Limb (tissue), 2 donors: ENCODE measurements at regions not wholly inside any gene's neighbourhood (a gene's known extent, or its start where the extent isn't known, plus 50 kb on each side); places are given as distances from the start of the nearest gene placed in this dataset.
"Not testable (repeated sequence)": the region's sequence is repeated elsewhere in the genome, so short reads cannot be mapped to it uniquely, and the experiment has no call there.

Experiments used
- DNase-seq, 2 donors: peaks; one replicate each; pipeline ENCODE4 v3.0.0-alpha.2; 2016; ENCODE audit errors: extremely low spot score in 2 of 2

DNA sequence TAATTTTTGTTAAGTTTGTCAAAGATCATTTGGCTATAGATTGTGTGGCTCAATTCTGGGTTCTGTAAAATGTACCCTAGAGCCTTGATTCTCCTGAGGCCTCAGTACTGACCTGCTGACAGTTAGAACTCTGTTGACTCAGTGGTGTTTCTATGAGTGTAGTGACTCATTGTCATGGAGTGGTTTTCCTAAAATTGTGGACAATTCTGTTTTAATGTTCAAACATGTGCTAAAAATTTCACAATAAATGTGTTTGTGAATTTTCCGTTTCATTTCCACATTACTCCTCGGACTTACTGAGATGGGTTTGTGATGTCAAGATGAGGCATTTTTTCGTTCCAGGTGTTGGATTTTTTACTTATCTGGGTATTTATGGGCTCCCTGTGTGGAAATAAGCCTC, 695.9 kb downstream of the TMEM121 start:
- DNase-seq, result no peak

DNA sequence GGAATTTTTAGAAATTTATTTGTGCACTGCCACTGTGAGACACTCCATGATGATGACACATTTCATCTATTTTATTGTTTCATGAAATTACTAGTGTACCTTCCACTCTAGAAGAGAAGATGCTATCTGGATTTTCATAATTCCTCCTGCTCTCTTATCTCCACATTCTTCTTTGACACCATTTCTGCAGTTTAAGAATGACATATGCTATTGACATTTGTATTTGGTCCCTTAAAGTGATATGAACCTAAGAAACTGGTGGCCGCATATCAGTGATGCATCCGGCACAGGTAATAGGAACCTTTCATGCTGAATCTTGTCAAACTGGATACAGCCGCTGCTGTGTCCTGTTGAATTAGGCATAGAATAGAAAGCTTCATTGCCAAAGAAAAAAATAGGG, 696.3 kb downstream of the TMEM121 start:
- DNase-seq, result no peak

DNA sequence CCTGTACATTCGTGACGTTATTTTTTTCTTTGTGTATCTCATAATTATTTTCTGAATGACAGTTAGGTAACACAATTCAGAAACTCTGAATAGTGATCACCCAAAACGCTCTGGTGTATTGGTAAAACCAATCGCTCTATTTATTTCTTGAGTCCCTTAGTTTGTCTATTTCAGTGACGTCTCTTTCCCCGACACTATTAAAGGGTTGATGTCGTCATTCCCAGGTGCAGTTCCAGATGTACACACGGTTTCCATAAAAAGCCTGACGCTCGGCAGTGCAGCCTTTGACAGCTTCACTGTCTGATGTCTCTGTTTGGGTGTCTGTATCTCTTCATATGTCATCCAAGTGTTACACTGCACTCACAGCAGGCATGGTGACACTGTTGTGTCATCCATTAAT, 701.4 kb downstream of the TMEM121 start:
- DNase-seq, result no peak

DNA sequence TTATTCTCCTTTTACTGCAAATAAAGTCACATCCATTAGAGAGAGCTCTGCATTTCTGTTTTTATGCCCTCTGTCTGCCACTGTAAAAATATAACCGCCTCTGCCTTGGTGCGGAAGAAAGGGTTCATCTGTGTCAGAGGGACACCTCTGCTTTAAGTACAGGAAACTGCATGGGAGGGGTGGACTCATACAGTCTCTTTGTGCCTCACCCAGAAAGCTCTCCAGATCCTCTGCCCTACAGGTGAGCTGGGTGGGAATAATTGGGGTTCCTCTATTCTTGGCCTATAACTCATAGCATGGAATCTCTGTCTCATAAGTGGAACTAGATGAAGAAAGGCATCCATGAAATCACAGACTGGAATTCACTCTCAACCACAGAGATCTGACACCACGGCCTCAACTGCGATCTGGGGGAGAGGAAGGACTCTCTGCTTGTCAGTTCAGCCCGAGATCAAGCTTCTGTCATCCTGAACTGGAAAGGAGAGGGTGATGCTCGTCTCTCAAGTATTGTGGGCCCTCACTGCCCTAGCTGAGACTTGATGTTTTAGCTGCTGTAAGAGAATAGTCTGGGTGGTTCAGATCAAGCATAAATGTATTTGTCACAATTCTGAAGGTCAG, 702.3 kb downstream of the TMEM121 start:
- no peak for DNase-seq

DNA sequence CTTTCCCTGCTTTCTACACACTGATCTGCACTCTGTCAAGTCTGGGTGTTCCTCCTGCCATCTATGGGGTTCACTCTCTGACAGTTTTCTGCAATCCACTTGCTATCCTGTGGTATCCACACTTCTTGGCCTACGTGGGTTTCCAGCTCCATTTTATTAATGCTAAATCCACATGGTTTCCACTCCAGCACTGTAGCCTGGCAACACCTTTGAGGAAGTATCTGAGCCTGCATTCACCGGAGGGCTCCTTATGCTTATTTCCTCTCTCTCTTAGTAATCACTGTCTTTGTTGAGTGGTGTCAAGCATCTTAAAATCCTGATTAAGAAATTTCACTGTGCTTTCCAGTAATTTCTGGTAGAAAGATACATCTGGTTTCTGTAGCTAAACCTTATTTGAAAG, 703.7 kb downstream of the TMEM121 start:
- DNase-seq, result no peak

DNA sequence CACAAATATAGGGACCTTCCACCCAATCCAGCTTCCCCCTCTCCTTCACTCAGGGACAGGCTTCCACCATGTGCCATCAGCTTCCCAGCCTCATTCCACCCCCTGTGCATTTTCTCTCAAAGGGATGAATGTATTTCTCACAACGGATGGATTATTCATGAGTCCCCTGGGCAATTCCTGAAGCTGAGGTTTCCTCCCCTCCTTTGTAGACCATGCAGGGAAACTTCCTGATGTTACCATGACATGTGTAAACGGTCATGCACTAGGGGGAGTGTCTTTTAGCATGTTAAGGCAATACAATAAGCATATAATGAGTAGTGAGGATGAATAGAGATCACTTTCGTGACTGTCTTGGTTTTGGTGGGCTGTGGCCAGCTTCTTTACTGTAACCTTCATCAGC, 706.8 kb downstream of the TMEM121 start:
- DNase-seq, result not testable (repeated sequence)

DNA sequence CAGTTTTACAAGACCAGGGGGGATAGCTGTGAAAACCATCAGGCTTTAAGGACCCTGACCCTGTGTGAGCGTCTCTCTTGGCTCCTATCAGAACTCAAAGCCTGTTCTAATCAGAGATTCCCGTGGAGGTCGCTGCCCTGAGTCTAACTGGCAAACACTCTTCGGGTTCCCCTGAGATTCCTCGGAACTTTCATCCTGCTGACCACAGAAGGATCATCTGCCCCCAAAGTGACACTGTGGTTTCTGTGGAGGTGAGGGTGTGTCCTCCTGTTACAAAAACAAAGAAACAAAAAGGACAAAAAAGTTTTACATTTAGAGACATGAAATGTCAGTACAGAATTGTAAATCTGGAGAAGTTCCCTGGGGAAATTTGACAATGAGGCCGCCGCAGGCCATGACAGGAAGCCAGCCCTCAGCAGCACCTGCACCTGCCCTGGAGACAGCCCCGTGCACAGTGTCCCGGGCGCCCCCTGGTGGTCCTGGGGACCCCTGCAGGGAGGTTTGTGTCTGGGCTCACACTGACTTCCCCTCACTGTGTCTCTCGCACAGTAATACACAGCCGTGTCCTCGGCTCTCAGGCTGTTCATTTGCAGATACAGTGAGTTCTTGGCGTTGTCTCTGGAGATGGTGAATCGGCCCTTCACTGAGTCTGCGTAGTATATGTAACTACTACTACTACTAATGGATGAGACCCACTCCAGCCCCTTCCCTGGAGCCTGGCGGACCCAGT, 708.3 kb downstream of the TMEM121 start:
- not testable (repeated sequence) for DNase-seq

DNA sequence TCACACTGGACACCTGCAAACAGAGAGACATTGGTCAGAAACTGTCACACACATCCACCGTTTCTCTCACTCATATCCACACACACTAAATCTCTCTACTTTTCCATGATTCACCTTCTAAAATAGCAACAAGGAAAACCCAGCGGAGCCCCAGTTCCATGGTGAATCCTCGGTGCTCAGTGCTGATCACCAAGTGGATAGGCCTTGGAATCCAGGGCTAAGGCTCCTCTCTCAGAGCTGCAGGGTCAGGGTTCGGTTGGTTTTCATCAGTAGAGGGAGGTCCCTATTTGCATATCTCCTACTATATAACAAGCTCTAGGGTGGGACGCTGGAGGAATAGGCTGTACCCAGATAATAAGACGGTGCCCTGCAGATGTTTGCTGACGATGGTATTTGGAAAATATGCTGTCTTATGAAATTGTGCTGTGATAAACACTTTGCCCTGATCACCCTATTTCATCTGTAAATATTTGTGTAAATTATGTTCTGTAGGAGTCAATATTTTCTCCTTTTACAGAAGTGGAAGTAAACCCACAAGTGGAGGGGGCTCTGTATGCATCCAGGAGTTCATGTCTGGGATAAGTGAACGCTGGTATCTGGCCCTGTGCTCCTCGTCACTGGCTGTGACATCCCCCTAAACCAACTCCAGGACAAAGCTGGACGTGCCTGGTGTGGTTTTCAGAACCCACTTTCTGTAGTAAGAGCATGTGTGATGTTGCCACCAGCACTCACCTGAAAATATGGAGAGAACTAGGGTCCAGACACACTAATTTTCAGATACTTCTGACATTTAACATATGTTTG, 709.2 kb downstream of the TMEM121 start:
- no peak for DNase-seq

DNA sequence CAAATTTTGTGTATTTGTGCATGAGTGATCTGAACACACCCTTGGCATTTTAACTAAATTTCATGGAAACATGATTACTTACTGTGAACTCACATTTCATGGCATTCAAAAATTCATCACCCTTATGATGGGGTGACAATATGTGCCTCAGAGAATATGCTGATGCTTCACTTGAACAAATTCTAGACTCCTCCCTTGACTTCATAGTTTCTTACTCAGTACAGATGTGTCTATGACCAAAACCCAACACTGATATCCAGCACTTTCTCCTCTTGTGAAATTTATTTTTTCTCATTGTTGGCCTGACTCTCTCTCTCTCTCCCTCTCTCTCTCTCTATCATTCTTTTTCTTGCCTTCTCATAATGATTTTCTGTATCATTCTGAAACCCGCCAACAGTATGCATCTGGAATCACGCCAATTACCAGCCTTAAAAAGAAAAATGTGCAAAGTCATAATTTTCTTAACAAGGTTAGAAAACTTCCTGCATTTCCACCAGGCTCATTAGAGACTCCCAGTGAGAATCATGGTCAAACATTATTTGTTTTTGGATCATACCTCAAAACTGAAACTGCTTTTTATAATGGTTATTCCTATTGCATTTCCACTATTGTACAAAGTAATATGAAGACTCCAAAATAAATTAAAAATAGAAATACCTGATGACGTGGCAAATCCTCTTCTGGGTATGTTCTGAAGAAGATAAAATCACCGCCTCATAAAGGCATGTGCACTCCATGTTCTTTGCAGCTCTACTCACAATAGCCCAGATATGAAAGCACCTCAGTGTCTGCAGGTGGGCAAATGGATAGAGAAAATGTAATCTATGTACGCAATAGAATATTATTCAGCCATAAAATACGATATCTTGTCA, 722.2 kb downstream of the TMEM121 start:
- DNase-seq, result no peak

DNA sequence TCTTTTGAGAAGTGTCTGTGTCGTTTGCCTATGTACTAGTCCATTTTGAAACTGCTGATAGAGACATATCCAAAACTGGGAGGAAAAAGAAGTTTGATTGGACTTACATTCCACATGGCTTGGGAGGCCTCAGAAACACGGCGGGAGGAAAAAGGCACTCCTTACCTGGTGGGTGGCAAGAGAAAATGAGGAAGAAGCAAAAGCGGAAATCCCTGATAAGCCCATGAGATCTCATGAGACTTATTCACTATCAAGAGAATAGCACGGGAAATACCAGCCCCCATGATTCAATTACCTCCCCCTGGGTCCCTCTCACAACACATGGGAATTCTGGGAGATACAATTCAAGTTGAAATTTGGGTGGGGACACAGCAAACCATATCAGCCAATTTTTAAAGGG, 727.6 kb downstream of the TMEM121 start:
- DNase-seq, result not testable (repeated sequence)

DNA sequence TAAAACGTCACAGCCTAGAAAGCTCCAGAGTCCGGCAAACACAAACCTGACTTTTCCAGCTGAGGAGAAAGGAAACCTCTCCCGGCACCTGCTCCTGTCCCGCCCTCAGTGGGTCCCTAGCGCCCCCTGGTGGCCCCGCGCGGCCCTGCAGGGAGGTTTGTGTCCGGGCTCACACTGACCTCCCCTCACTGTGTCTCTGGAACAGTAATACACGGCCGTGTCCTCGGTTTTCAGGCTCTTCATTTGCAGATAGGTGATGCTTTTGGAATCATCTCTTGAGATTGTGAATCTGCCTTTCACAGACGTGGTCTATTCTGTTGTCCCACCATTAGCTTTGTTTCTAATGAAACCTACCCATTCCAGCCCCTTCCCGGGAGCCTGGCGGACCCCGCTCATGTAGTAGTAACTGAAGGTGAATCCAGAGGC, 731.2 kb downstream of the TMEM121 start:
- DNase-seq, result not testable (repeated sequence)

DNA sequence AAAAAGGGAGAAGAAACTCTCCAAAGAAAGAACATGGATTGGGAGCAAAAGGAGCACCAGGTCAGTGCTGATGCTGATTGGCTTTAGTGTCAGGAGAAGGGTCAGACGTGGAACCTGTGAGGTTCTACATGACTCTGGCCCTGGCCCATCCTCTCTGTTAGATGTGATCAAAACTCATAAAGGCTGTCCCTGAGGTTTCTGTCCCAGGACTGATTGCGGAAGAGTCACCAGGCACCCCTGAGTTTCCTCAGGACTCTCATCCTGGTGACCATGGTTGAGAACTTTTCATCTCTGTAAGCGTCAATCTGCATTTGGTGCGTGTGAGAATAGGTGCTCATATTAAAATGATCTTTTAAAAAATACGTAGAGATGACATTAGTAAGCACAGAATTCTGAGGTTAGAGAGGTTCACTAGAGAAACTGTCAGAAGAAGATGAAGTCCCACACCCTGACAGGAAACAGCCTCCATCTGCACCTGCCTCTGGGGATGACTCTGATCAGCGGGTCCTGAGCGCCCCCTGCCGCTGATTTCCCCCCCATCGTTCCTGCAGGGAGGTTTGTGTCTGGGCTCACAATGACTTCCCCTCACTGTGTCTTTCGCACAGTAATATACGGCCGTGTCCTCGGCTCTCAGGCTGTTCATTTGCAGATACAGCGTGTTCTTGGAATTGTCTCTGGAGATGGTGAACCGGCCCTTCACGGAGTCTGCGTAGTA, 741.8 kb downstream of the TMEM121 start:
- no peak for DNase-seq

DNA sequence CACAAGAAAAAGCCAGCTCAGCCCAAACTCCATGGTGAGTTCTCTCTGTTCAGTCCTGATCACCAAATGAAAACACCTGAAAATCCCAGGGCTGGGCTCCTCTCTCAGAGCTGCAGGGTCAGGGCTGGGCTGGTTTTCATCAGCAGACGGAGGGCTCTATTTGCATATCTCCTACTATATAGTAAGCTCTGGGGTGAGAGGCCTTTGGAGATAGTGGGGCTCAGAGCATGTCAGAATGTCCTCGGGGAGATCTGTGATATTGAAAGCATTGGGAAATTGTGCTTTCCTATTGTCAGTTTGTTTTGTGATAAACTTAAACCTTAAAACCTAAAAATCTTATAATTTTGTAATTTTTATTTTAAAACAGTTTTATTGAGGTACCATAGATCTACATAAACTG, 742.6 kb downstream of the TMEM121 start:
- no peak for DNase-seq

DNA sequence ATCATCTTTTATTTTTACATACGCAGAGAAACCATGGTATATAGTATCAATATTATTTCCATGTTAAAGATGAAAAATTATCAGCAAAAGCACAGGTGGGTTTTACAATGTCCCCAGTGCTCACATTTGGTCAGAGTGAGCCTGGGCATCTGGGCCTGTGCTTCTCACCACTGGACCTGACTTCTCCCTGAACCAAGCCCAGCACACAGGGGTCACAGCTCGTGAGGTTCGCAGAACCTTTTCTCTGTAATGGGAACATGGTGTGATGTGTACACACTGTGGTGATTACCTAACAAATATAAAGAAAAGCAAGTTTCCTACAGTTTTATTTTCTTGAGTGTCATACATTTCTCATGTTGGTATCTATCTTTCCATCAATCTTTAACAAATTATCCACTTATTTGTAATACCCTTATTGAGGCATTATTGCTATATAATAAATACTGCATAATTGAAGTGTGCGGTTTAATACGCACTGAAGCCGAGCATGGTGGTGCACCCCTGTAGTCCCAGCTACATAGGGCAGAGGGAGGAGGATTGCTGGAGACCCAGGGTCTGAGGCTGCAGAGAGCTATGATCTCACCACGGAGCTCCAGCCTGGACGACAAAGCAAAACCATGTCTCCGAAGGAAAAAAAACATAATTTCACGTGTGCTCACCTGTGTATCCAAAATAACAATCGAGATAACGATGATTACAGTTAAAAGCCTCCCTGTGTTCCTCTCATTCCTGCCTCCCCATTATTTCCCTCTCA, 743.2 kb downstream of the TMEM121 start:
- DNase-seq, result no peak

DNA sequence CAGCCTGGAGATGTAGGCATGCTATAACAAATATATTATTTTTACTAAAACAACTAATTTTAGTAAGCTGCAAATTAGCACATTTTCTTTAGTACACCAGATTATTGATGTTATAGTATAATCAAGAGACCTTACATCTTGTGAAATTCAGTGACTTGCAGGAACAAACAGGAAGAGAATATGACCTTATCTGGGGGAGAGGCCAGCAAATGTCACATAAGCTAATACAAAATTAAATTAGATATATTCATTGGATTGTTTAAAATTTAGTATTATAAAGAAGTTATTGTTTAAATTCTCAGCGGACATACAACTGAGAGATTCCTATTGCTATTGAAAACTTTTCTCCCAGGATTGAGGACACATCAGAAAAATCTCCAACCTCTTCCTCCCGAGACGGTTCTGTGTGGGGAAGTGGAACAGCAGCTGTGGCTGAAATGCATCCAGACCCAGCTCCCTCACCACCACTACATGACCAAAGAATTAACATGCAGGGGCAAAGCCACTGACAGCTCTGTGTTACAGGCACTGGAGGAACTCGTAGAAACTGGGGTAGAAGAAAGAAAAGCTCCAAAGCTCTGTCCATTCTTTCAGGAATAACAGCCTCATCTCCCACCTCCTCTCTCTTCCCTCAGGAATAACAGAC, 744.2 kb downstream of the TMEM121 start:
- not testable (repeated sequence) for DNase-seq

DNA sequence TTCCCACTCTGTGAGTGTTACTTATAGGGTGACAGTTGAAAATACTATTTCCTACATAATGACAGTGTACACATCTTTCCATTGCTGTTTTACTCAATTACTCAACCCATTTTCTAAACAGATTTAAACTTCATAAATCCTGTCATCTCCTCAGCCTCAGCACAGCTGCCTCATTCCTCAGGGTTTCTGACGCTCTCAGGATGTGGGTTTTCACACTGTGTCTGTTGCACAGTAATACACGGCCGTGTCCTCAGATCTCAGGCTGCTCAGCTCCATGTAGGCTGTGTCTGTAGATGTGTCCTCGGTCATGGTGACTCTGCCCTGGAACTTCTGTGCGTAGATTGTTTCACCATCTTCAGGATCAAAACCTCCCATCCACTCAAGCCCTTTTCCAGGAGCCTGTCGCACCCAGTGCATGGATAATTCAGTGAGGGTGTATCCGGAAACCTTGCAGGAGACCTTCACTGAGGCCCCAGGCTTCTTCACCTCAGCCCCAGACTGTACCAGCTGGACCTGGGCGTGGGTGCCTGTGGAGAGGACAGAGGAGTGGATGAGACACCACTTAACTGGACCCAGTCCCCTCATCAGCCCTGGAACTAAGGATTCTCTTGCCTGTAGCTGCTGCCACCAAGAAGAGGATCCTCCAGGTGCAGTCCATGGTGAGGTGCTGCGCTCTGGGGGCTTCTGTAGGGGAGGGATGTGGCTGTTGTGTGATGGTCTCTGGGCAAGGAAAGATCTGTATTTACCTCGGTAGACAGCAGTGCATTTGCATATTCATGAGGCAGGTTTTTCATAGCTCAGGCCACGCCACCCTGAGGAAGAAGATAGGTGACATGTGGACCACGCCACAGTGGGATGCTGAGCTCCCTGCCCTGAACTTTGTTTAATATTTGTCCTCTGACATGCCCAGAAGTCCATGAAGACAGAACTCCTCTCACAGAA, 750.2 kb downstream of the TMEM121 start:
- no peak for DNase-seq

DNA sequence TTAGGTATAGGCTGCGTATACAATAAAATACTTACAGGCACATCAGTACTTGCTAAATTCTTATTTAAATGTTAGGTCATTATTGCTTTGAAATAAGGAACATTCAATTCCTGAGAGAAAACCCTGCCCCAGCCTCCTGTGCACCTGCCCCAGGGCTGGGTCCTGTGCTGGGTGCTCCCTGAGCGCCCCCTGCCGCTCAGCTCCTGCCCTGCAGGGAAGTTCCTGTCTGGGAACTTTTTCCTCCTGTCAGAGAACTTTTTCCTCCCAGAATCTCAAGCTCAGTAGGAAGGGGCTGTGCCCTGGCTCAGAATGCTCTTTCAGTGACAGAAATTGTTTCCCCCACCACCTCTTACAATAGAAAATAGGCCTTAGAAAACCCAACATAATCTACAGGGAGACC, 751.1 kb downstream of the TMEM121 start:
- DNase-seq, result no peak

DNA sequence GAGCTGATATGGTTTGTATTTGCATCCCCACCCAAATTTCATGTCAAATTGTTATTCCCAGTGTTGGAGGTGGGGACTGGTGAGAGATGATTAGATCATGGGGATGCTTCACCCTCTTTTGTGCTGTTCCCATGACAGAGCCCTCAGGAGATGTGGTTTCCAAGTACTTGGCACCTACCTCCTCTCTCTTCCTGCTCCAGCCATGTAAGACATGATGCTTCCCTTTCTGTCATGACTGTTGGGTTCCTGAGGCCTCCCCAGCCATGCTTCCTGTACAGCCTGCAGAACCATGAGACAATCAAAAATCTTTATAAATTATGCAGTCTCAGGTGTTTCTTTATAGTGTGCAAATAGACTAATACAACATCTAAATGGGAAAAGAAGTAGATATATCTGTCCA, 754.5 kb downstream of the TMEM121 start:
- no peak for DNase-seq
